Mucosa of descending colon (tissue), 3 donors: ENCODE measurements at regions not wholly inside any gene's neighbourhood (a gene's known extent, or its start where the extent isn't known, plus 50 kb on each side); places are given as distances from the start of the nearest gene placed in this dataset.

Experiments used
- ATAC-seq: fragments of 200-7000 bp; cut with Tn5 transposase; one replicate; pipeline ENCODE4 v1.9.1; 2020; ENCODE audit warnings: mild to moderate bottlenecking, moderate library complexity
- DNase-seq, 3 donors: peaks; one replicate each; pipeline ENCODE4 v3.0.0-alpha.2; 2020
- H3K36me3 ChIP-seq: fragments of 200-600 bp; one replicate; pipeline ENCODE4 v1.8.0; 2021; ENCODE audit warnings: low read depth, mild to moderate bottlenecking
- H3K4me1 ChIP-seq: fragments of 200-600 bp; one replicate; pipeline ENCODE4 v1.8.0; 2021; ENCODE audit warnings: low read depth, mild to moderate bottlenecking
- H3K4me3 ChIP-seq: fragments of 200-600 bp; one replicate; pipeline ENCODE4 v1.8.0; 2021; ENCODE audit warnings: mild to moderate bottlenecking
- H3K9me3 ChIP-seq: fragments of 200-600 bp; one replicate; pipeline ENCODE4 v1.8.0; 2021; ENCODE audit warnings: mild to moderate bottlenecking
- intact Hi-C, 2 donors: fragments of 100-400 bp; cut with DNase I in 1 of 2; cut with micrococcal nuclease in 1 of 2; formaldehyde crosslinking; loops; one replicate each; pipeline versions ENCODE4 v1.11.0 to v1.11.1; 2022; cut with DNase I, micrococcal nuclease
- TF ChIP-seq, protein P1 (sequence below): fragments of 200-600 bp; IDR thresholded peaks from one replicate; pipeline ENCODE4 v1.8.0; 2022; ENCODE audit warnings: antibody characterized with exemption, mild to moderate bottlenecking
- donor health status: DM: no; HTN: no; CAD: no; lungs with moderate emphysema.
- donor health status: DM: no; HTN: no; CAD: no.
- donor health status: DM: no; HTN: yes; CAD: no.

- intact Hi-C loops, result no loop called here
- ATAC-seq (no peak), DNase-seq (no peak)
- no peaks in the 10 kb centered on the region for H3K9me3 ChIP-seq
- no peaks in the 10 kb centered on the region for H3K4me1 ChIP-seq
- no peaks in the 10 kb centered on the region for H3K36me3 ChIP-seq
- TF ChIP-seq, protein P1, sequence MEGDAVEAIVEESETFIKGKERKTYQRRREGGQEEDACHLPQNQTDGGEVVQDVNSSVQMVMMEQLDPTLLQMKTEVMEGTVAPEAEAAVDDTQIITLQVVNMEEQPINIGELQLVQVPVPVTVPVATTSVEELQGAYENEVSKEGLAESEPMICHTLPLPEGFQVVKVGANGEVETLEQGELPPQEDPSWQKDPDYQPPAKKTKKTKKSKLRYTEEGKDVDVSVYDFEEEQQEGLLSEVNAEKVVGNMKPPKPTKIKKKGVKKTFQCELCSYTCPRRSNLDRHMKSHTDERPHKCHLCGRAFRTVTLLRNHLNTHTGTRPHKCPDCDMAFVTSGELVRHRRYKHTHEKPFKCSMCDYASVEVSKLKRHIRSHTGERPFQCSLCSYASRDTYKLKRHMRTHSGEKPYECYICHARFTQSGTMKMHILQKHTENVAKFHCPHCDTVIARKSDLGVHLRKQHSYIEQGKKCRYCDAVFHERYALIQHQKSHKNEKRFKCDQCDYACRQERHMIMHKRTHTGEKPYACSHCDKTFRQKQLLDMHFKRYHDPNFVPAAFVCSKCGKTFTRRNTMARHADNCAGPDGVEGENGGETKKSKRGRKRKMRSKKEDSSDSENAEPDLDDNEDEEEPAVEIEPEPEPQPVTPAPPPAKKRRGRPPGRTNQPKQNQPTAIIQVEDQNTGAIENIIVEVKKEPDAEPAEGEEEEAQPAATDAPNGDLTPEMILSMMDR, result no peak
- no peak overlapping the region for H3K4me3 ChIP-seq
Observed at GRCh38 chr4:84177831-84178542, 321.1 kb downstream of the NKX6-1 start.

DNA sequence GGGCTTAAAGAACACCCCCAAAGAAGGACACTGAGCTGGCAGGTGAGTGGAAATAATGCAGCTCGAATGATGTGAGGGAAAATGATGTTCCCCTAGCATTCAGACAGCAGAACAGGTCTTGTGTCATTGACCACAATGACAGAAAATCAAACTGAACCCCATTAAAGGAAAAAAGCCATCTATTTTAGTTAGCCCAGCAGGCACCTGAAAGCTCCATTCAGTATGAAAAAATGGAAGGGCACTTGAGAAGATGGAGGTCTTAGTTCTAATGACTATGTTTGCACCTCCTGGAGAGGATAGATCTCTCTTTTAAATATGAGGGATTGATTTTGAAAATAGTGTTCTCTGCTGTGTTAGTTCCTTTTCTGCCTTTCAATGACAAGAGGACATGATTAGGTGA lies 323.1 kb downstream of the NKX6-1 start:
- ATAC-seq, result no peak
- H3K9me3 ChIP-seq, result no peaks in the 10 kb centered on the region
- TF ChIP-seq, protein P1, result no peak

GRCh38 chr4:84171871-84172270 lies 327.2 kb downstream of the NKX6-1 start:
- TF ChIP-seq, protein P1, result no peak
- H3K4me1 ChIP-seq, result no peaks in the 10 kb centered on the region
- H3K36me3 ChIP-seq, result no peaks in the 10 kb centered on the region
- DNase-seq (no peak), ATAC-seq (no peak)
- intact Hi-C loops, result no loop called here
- H3K4me3 ChIP-seq, result no peak overlapping the region
- H3K9me3 ChIP-seq, result no peaks in the 10 kb centered on the region

More for the DNA sequence above, 323.1 kb downstream of the NKX6-1 start:
- DNase-seq, result no peak
- intact Hi-C loops, result no loop called here
- H3K36me3 ChIP-seq, result no peaks in the 10 kb centered on the region
- H3K4me3 ChIP-seq, result no peak overlapping the region
- H3K4me1 ChIP-seq, result no peaks in the 10 kb centered on the region

- Histone ChIP-seq H3K4me3 (no peak overlapping the region), H3K4me1 (no peaks in the 10 kb centered on the region), H3K36me3 (no peaks in the 10 kb centered on the region), H3K9me3 (no peaks in the 10 kb centered on the region)
- DNase-seq (no peak), ATAC-seq (no peak)
- TF ChIP-seq, protein P1, result no peak
- intact Hi-C loops, result no loop called here
Observed at GRCh38 chr4:84167564-84167963, 331.5 kb downstream of the NKX6-1 start.

DNA sequence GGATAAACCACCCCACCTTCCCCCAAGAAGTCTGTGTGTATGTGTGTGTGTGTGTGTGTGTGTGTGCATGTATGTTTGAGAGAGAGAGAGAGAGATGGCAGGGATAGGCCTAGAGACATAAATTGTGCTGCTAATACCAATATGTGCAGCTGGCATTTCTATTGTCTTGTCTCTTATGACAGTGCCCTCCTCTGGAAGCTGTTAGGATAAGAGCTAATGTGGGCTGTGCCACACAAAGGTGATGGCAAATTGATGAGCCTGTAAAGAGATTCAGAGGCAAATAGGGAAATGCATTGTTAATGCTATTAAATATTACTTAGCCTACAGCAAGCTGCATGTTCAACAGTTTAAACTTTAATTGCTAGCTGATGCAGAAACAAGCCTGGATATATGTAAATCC lies 332.0 kb downstream of the NKX6-1 start:
- H3K4me3 ChIP-seq, result no peak overlapping the region
- no peaks in the 10 kb centered on the region for H3K9me3 ChIP-seq
- H3K36me3 ChIP-seq, result no peaks in the 10 kb centered on the region
- DNase-seq (no peak), ATAC-seq (no peak)
- intact Hi-C loops, result no loop called here
- no peaks in the 10 kb centered on the region for H3K4me1 ChIP-seq
- TF ChIP-seq, protein P1, result no peak

DNA sequence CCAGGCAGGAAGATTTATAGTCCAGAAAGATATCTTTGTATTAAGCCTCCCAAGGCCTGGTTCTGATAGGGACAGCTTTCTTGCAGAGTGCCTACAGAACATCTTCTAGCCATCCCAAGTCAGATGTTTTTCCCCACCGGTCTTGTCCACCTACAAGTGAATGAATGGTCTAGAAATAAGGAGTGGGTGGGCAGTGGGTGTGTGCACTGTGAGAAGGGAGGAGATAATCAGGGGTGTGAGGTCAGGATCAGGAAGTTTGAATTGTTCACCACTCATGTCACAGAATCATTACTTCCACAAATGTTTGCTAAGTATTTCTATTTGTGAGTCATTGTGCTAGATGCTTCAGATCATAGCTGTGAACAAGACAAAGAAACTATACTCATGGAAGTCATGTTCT lies 332.6 kb downstream of the NKX6-1 start:
- ATAC-seq (no peak), DNase-seq (no peak)
- TF ChIP-seq, protein P1, result no peak
- Histone ChIP-seq H3K36me3 (no peaks in the 10 kb centered on the region), H3K4me1 (no peaks in the 10 kb centered on the region), H3K9me3 (no peaks in the 10 kb centered on the region), H3K4me3 (no peak overlapping the region)
- intact Hi-C loops, result no loop called here
